ENCODE measurements at regions not wholly inside any gene's neighbourhood (a gene's known extent, or its start where the extent isn't known, plus 50 kb on each side); places are given as distances from the start of the nearest gene placed in this dataset.

- H3K9ac ChIP-seq (ENCODE audit: insufficient read depth, low read length, poor library complexity, severe bottlenecking): no peak overlapping the region
- no peaks in the 10 kb centered on the region for H3K36me3 ChIP-seq (replicated peaks in 1 of 2; ENCODE audit: control insufficient read depth in 1 of 2, insufficient read depth in 2 of 2, low read length in 2 of 2)
- H3K4me1 ChIP-seq (ENCODE audit: control insufficient read depth in 1 of 2, insufficient read depth in 2 of 2, low read length in 2 of 2): peaks cover 17 to 22% of the 10 kb centered on the region in 2 donors
- no peak overlapping the region for H3K4me3 ChIP-seq (replicated peaks in 1 of 3; ENCODE audit: low read depth in 2 of 3, low read length in 3 of 3)
- no peak overlapping the region for H2AFZ ChIP-seq (ENCODE audit: insufficient read depth, low read depth, low read length, poor library complexity, severe bottlenecking)
- H3K9me3 ChIP-seq (replicated peaks in 1 of 2; ENCODE audit: control insufficient read depth in 1 of 2, insufficient read depth in 1 of 2, low read length in 2 of 2): peaks cover 0 to 10% of the 10 kb centered on the region in 2 donors
- WGBS (ENCODE audit: insufficient coverage): 0% methylated on average over 5 of the region's 10 CpGs
- Mint-ChIP-seq H3K9me3 (peaks cover 6 to 12% (median 11%) of the 10 kb centered on the region in 7 donors), H3K4me3 (no peak overlapping the region), H3K27ac (no peak overlapping the region), H3K4me1 (peaks cover 34% of the 10 kb centered on the region), H3K36me3 (peaks cover 0 to 5% of the 10 kb centered on the region in 2 donors), H3K27me3 (ENCODE audit: low read depth in 3 of 3) (peaks cover 26 to 57% (median 30%) of the 10 kb centered on the region in 3 donors)
- H3K27ac ChIP-seq (ENCODE audit: low read depth in 1 of 2, low read length in 2 of 2): no peak overlapping the region
- H3K4me2 ChIP-seq (replicated peaks; ENCODE audit: extremely low read depth, low read length, poor library complexity, severe bottlenecking): no peak overlapping the region
- intact Hi-C loops (cut with micrococcal nuclease): no loop called here
- no peaks in the 10 kb centered on the region for H4K20me1 ChIP-seq (ENCODE audit: insufficient read depth, low read length)
- H3K27me3 ChIP-seq (ENCODE audit: control insufficient read depth in 2 of 2, insufficient read depth in 2 of 2, low read length in 2 of 2): peaks cover 0 to 7% of the 10 kb centered on the region in 2 donors
- TF ChIP-seq CTCF (IDR thresholded peaks at IDR 0.05): no peak
- H3K79me2 ChIP-seq (ENCODE audit: insufficient read depth, low read length): no peaks in the 10 kb centered on the region
- no peak for DNase-seq
Observed at GRCh38 chr22:35475545-35475944, 65.1 kb upstream of the RASD2 start.

DNA sequence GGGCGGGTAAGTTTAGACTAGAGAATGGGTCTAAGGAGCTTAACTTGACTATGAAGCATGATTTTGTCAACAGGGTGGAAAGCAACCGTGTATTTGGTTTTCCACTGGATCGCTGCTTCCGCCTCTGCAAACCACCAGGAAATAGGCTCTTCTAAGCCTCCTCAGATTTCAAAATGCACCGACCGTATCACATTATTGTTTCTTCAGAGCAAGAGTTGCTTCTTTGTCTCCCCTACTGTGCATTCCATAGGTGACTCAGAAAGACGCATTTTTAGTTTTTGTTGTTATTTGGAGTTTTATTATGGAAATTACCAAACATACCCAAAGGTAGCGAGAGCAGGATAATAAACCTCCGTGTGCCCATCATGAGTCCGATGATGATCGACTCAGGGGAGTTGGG is 64.3 kb upstream of the RASD2 start:
- H3K4me1 ChIP-seq (ENCODE audit: control insufficient read depth in 1 of 2, insufficient read depth in 2 of 2, low read length in 2 of 2): peaks cover 25 to 30% of the 10 kb centered on the region in 2 donors
- H4K20me1 ChIP-seq (ENCODE audit: insufficient read depth, low read length): no peaks in the 10 kb centered on the region
- H3K27ac ChIP-seq (ENCODE audit: low read depth in 1 of 2, low read length in 2 of 2): no peak overlapping the region
- H3K36me3 Mint-ChIP-seq: no peaks in the 10 kb centered on the region
- H3K4me2 ChIP-seq (replicated peaks; ENCODE audit: extremely low read depth, low read length, poor library complexity, severe bottlenecking): no peak overlapping the region
- 16% methylated on average over 4 of the region's 11 CpGs for WGBS (ENCODE audit: insufficient coverage)
- H3K27me3 ChIP-seq (ENCODE audit: control insufficient read depth in 2 of 2, insufficient read depth in 2 of 2, low read length in 2 of 2): peaks cover 0 to 7% of the 10 kb centered on the region in 2 donors
- no peak for TF ChIP-seq CTCF (IDR thresholded peaks at IDR 0.05)
- peaks cover 42% of the 10 kb centered on the region for H3K4me1 Mint-ChIP-seq
- intact Hi-C loops (cut with micrococcal nuclease): no loop called here
- H3K79me2 ChIP-seq (ENCODE audit: insufficient read depth, low read length): no peaks in the 10 kb centered on the region
- H3K27ac Mint-ChIP-seq: no peak overlapping the region
- peak overlapping the region in 1 of 2 donors; percentile 42 for H3K4me3 Mint-ChIP-seq
- no peak overlapping the region for H3K9ac ChIP-seq (ENCODE audit: insufficient read depth, low read length, poor library complexity, severe bottlenecking)
- H3K4me3 ChIP-seq (replicated peaks in 1 of 3; ENCODE audit: low read depth in 2 of 3, low read length in 3 of 3): no peak overlapping the region
- no peak for DNase-seq
- peaks cover 30 to 62% (median 33%) of the 10 kb centered on the region in 3 donors for H3K27me3 Mint-ChIP-seq (ENCODE audit: low read depth in 3 of 3)
- H3K36me3 ChIP-seq (replicated peaks in 1 of 2; ENCODE audit: control insufficient read depth in 1 of 2, insufficient read depth in 2 of 2, low read length in 2 of 2): no peaks in the 10 kb centered on the region
- peaks cover 0 to 3% of the 10 kb centered on the region in 2 donors for H3K9me3 ChIP-seq (replicated peaks in 1 of 2; ENCODE audit: control insufficient read depth in 1 of 2, insufficient read depth in 1 of 2, low read length in 2 of 2)
- peaks cover 3 to 6% (median 4%) of the 10 kb centered on the region in 7 donors for H3K9me3 Mint-ChIP-seq
- no peak overlapping the region for H2AFZ ChIP-seq (ENCODE audit: insufficient read depth, low read depth, low read length, poor library complexity, severe bottlenecking)

Measured in CD14-positive monocyte (primary cell).